ENCODE measurements at regions not wholly inside any gene's neighbourhood (a gene's known extent, or its start where the extent isn't known, plus 50 kb on each side); places are given as distances from the start of the nearest gene placed in this dataset.

DNA sequence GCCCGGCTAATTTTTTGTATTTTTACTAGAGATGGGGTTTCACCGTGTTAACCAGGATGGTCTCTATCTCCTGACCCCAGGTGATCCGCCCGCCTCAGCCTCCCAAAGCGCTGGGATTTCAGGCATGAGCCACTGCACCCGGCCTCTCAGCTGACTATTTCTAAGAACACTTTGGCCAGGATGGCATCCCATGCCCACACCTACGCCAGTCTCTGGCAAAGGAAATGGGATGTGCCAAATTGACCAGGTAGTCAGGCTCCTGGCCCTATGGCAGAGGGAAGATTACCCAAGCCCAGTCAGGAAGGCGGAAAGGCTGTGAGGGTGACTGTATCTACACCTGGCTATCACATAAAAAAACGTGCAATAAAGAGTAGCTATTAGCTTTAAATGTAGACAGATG lies 94.1 kb upstream of the DUSP5 start:
- TF ChIP-seq, protein P1, sequence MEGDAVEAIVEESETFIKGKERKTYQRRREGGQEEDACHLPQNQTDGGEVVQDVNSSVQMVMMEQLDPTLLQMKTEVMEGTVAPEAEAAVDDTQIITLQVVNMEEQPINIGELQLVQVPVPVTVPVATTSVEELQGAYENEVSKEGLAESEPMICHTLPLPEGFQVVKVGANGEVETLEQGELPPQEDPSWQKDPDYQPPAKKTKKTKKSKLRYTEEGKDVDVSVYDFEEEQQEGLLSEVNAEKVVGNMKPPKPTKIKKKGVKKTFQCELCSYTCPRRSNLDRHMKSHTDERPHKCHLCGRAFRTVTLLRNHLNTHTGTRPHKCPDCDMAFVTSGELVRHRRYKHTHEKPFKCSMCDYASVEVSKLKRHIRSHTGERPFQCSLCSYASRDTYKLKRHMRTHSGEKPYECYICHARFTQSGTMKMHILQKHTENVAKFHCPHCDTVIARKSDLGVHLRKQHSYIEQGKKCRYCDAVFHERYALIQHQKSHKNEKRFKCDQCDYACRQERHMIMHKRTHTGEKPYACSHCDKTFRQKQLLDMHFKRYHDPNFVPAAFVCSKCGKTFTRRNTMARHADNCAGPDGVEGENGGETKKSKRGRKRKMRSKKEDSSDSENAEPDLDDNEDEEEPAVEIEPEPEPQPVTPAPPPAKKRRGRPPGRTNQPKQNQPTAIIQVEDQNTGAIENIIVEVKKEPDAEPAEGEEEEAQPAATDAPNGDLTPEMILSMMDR (IDR thresholded peaks at IDR 0.05; ENCODE audit: low read depth, low read length): no peak
- no peak overlapping the region for H3K4me3 ChIP-seq (ENCODE audit: low read depth, low read length)

DNA sequence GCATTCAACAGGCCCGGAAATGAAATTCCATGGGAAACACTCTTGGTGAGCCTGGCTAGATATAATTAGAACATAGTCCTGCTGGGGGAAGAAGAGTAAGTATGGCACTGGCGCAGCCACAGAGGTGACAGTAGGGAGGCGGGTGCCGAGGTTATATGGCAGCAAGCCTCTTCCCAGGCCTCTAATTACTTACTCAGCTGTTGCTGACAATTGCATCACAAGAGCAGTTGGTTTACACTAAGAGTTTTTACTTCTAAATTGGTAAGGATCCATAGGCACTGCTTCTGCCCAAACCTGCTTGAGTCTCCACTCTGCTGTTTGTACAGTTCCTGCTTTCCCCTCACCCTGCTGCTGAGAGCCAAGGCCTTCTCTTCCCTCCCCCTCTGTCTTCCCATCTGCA lies 93.3 kb upstream of the DUSP5 start:
- TF ChIP-seq, protein P1 (IDR thresholded peaks at IDR 0.05; ENCODE audit: low read depth, low read length): no peak
- H3K4me3 ChIP-seq (ENCODE audit: low read depth, low read length): no peak overlapping the region

DNA sequence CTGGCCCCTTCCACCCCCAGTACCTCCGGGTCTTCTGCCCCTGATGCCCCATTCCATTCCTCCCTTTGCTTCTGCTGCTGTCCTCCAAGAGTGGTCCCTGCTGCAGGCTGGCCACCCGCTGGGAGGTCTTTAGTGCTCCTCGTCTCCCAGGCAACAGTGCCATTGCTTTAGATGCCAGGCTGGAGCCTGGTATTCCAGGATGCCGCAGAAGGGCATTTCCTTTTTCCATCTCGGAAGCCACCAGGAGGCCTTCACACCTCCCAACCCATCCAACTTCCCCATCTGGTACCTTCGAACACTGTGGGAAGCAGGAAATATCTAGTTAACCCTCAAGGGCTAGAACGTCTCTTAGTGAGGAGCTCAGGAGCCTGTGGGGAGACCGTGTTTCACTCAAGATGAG lies 92.9 kb upstream of the DUSP5 start:
- TF ChIP-seq, protein P1 (IDR thresholded peaks at IDR 0.05; ENCODE audit: low read depth, low read length): no peak

DNA sequence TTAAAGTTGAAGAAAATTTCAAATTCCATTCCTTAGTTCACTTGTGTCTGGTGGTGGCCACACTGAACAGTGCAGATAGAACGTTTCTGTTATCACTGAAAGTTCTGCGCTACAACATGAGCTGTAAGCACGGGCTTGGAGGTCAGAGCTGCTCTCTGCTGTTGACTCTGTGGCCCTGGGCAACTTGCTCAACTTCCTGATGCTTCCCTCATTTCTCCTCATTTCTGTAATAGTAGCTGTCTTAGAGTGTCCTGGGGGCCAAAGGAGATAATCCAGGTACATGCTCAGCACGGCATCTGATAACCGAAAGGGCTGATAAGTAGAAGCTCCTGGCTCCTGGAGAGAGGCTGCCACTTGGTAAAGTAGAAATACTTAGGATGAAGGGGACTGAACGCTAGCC lies 92.3 kb upstream of the DUSP5 start:
- TF ChIP-seq, protein P1 (IDR thresholded peaks at IDR 0.05; ENCODE audit: low read depth, low read length): no peak
- no peak overlapping the region for H3K4me3 ChIP-seq (ENCODE audit: low read depth, low read length)

More for the DNA sequence above, 92.9 kb upstream of the DUSP5 start:
- no peak overlapping the region for H3K4me3 ChIP-seq (ENCODE audit: low read depth, low read length)

DNA sequence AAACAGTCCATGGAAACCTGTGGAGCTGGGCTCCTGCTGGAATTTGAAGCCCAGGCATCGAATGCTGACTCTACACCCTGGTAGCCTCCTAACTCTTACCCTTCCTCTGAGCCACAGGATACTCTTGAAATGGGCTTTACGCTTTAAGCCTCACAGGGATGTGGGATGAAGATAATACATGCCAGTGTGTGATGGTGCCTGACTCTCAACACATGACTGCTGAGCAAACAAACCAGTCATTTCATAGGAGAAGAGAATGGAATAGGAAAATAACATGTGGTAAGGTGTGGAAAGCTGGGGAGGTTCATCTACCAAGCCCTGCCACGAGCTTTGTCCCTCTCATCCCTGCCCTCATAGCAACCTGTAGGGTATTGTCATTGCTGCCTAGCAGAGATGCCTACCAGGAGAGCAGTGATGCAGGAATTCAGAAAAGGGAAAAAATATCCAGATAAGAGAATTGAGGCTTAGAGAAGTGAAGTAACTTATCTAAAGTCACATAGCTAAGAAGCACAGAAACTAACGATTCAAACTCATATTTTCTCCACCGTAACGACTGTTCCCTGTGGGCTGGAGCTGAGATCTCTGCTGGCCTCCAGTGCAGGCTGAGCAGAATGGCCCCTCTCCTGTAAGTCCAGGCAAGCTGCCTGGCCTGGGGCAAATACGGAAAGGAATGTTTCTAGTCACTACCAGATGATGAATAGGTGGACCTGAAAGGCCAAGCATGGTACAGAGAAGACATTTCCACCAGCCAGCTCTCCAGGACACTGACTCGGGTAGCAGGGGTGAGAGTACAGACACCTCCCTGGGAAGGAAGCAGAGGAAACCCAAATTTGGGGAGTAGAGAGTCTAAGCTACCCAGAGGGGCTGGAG lies 90.2 kb upstream of the DUSP5 start:
- TF ChIP-seq, protein P1 (IDR thresholded peaks at IDR 0.05; ENCODE audit: low read depth, low read length): no peak
- H3K4me3 ChIP-seq (ENCODE audit: low read depth, low read length): no peak overlapping the region

DNA sequence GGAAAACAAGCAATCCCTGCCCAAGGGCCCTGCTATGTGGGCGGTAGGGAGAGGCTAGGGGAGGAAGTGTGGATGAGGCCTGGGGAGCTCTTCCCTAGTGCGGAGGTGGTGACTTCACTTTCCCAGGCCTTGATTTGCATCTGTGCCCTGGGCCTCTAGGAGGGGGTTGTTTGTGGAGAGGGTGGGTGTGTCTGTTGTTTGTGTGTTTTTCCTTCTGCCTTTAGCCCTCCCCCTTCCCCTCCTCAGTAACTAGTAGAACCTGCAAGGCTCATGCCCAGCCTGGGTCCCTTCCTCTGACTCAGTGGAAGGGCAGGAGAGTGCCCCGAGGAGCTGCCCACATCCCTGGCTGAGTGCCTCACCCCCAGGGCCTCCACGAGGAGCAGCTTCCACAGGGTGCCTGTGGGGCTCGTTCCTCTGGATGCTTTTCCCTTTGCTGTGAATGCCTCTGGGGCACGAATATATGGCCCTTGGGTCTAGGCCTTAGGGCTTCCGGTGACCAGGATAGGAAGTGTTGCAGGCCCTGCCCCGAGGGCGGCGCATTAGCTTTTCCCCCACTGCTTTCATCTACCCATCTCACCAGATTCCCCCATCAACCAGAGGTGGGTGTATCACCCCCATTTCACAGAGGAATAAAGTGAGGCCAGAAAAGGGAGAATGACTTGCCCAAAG lies 89.4 kb upstream of the DUSP5 start:
- H3K4me3 ChIP-seq (ENCODE audit: low read depth, low read length): no peak overlapping the region
- TF ChIP-seq, protein P1 (IDR thresholded peaks at IDR 0.05; ENCODE audit: low read depth, low read length): no peak

DNA sequence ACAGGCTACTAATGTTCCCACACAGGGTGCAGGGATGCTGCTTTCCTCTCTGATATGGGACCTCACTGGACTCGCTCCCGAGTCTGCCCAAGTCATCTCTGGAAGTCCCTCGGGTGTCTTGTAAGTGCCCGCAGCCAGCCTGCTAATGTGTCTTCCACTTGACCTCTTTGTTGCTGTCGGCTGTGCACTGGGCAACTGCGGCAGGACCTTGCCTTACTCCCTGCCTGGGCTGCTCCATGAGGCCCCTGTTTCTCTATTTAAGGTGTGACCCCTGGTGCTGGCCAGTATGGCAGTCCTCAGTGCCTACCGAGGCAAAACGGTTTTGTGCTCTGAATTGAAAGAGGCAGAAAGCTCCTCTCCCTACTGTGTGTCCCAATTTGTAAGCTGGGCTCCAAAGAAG lies 88.8 kb upstream of the DUSP5 start:
- H3K4me3 ChIP-seq (ENCODE audit: low read depth, low read length): no peak overlapping the region
- TF ChIP-seq, protein P1 (IDR thresholded peaks at IDR 0.05; ENCODE audit: low read depth, low read length): no peak

All from WI38 (cell line).